ENCODE measurements at regions not wholly inside any gene's neighbourhood (a gene's known extent, or its start where the extent isn't known, plus 50 kb on each side); places are given as distances from the start of the nearest gene placed in this dataset.

DNA sequence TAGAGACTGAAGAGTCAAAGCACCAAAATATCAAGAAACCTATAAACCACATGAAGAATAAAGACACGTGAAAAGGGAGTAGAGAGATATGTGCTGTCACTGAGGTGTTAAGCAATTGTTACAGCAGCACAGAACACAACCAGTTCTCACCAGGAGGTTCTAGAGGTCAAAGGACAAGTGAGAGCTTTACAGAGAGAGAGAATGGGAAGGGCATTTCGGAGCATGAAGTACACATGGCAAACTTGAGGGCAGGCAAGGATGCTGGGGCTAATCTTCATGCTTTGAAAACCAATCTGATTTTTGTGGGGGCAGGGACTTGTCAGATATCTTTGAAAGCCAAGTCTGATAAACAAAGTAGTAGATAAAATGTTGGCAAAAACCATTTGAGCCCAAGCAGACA is 142.3 kb upstream of the NRSN1 start:
- H3K36me3 ChIP-seq (ENCODE audit: control insufficient read depth in 1 of 2, insufficient read depth in 2 of 2, low read length in 2 of 2), result no peaks in the 10 kb centered on the region
- no peak for DNase-seq (ENCODE audit: low read depth, low spot score)
- TF ChIP-seq TCF7L2 (IDR thresholded peaks at IDR 0.05; ENCODE audit: borderline replicate concordance, extremely low read depth, insufficient read depth, insufficient read length) (no peak), EZH2 (IDR thresholded peaks at IDR 0.05) (no peak), RAD21 (IDR thresholded peaks at IDR 0.05; ENCODE audit: low read depth) (no peak), ZNF274 (IDR thresholded peaks at IDR 0.05; ENCODE audit: low read depth, low read length) (no peak), EGR1 (IDR thresholded peaks at IDR 0.05; ENCODE audit: low read depth) (no peak), POLR2A (IDR thresholded peaks at IDR 0.05; ENCODE audit: borderline replicate concordance, extremely low read depth, insufficient read depth, insufficient read length) (no peak), CBX3 (IDR thresholded peaks at IDR 0.05; ENCODE audit: low read depth) (no peak), ZFX (IDR thresholded peaks at IDR 0.05) (no peak), JUND (IDR thresholded peaks at IDR 0.05) (no peak), CTCF (IDR thresholded peaks at IDR 0.05 in 2 of 3, conservative IDR thresholded peaks at IDR 0.05 in 1 of 3; ENCODE audit: borderline replicate concordance in 1 of 3, insufficient read depth in 1 of 3, low read depth in 2 of 3, low read length in 2 of 3) (no peak), EZH2phosphoT487 (IDR thresholded peaks at IDR 0.05; ENCODE audit: borderline replicate concordance) (no peak), YY1 (IDR thresholded peaks at IDR 0.05; ENCODE audit: extremely low read depth, insufficient replicate concordance, low read depth, low read length) (no peak)
- TF ChIP-seq, protein P1, sequence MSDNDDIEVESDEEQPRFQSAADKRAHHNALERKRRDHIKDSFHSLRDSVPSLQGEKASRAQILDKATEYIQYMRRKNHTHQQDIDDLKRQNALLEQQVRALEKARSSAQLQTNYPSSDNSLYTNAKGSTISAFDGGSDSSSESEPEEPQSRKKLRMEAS (IDR thresholded peaks at IDR 0.05), result no peak
- TF ChIP-seq, protein P2, sequence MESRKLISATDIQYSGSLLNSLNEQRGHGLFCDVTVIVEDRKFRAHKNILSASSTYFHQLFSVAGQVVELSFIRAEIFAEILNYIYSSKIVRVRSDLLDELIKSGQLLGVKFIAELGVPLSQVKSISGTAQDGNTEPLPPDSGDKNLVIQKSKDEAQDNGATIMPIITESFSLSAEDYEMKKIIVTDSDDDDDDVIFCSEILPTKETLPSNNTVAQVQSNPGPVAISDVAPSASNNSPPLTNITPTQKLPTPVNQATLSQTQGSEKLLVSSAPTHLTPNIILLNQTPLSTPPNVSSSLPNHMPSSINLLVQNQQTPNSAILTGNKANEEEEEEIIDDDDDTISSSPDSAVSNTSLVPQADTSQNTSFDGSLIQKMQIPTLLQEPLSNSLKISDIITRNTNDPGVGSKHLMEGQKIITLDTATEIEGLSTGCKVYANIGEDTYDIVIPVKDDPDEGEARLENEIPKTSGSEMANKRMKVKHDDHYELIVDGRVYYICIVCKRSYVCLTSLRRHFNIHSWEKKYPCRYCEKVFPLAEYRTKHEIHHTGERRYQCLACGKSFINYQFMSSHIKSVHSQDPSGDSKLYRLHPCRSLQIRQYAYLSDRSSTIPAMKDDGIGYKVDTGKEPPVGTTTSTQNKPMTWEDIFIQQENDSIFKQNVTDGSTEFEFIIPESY (IDR thresholded peaks at IDR 0.05; ENCODE audit: extremely low read depth, insufficient replicate concordance, low read length), result no peak
- TF ChIP-seq, protein P3, sequence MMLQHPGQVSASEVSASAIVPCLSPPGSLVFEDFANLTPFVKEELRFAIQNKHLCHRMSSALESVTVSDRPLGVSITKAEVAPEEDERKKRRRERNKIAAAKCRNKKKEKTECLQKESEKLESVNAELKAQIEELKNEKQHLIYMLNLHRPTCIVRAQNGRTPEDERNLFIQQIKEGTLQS (IDR thresholded peaks at IDR 0.05), result no peak
- no peak overlapping the region for H2AFZ ChIP-seq (ENCODE audit: low read depth, low read length, poor library complexity, severe bottlenecking)
- no peaks in the 10 kb centered on the region for H3K4me1 ChIP-seq (ENCODE audit: control insufficient read depth in 1 of 2, insufficient read depth in 2 of 2, low read length in 2 of 2)
- no peaks in the 10 kb centered on the region for H4K20me1 ChIP-seq (ENCODE audit: insufficient read depth)
- CTCF ChIA-PET, result no interaction called here
- H3K4me2 ChIP-seq (ENCODE audit: low read length), result no peak overlapping the region
- RAD21 ChIA-PET (ENCODE audit: low non-redundant PET in 1 of 2, low total read pairs in 2 of 2, uncharacterized antibody in 2 of 2, unreplicated experiment in 2 of 2), result no interaction called here
- no peaks in the 10 kb centered on the region for H3K9me3 ChIP-seq (ENCODE audit: control insufficient read depth in 1 of 2, insufficient read depth in 1 of 2, low read depth in 1 of 2, low read length in 2 of 2)
- H3K4me3 ChIP-seq (replicated peaks in 1 of 2; ENCODE audit: low read depth in 1 of 2, low read length in 2 of 2), result no peak overlapping the region
- no peaks in the 10 kb centered on the region for H3K9me2 ChIP-seq (ENCODE audit: insufficient read depth)
- ATAC-seq, result no peak
- H3K9ac ChIP-seq (ENCODE audit: low read length), result no peak overlapping the region
- POLR2A ChIA-PET, result no interaction called here
- intact Hi-C loops (cut with micrococcal nuclease), result no loop called here
- H3K79me2 ChIP-seq (ENCODE audit: insufficient read depth, low read length), result no peaks in the 10 kb centered on the region
- no peak overlapping the region for H3K27ac ChIP-seq (ENCODE audit: low read depth, low read length)
- BruUV-seq (replicated peaks), result no TSS peak
- H3K27me3 ChIP-seq (ENCODE audit: insufficient read depth, low read length), result no peaks in the 10 kb centered on the region
